Karpas-422 (cell line): ENCODE measurements at regions not wholly inside any gene's neighbourhood (a gene's known extent, or its start where the extent isn't known, plus 50 kb on each side); places are given as distances from the start of the nearest gene placed in this dataset.

Source experiments
- DNase-seq: peaks from one replicate; pipeline ENCODE4 v3.0.0-alpha.2; 2015
- H2AFZ ChIP-seq: fragments of 200-600 bp; sonication (generic); 2 replicates; pipeline ENCODE4 v1.6.1; 2014; ENCODE audit warnings: antibody characterized with exemption, low read length, mixed read lengths
- H3K27ac ChIP-seq: fragments of 200-600 bp; sonication (generic); 2 replicates; pipeline ENCODE4 v1.5.1; 2014; ENCODE audit warnings: mild to moderate bottlenecking, low read length, moderate library complexity
- H3K27me3 ChIP-seq: fragments of 200-600 bp; sonication (generic); 2 replicates; pipeline ENCODE4 v1.6.1; 2014; ENCODE audit warnings: low read length, mixed read lengths
- H3K36me3 ChIP-seq: fragments of 200-600 bp; sonication (generic); 2 replicates; pipeline ENCODE4 v1.6.1; 2014; ENCODE audit warnings: low read length, mixed read lengths; ENCODE audit not compliant: insufficient read depth
- H3K4me1 ChIP-seq: fragments of 200-600 bp; sonication (generic); 2 replicates; pipeline ENCODE4 v1.6.1; 2014; ENCODE audit warnings: mild to moderate bottlenecking, low read length, mixed read lengths
- H3K4me2 ChIP-seq: fragments of 200-600 bp; sonication (generic); 2 replicates; pipeline ENCODE4 v1.6.1; 2014; ENCODE audit warnings: low read length, low read depth, mild to moderate bottlenecking; ENCODE audit not compliant: poor library complexity, severe bottlenecking
- H3K4me3 ChIP-seq: fragments of 200-600 bp; sonication (generic); 2 replicates; pipeline ENCODE4 v1.5.1; 2014; ENCODE audit warnings: mild to moderate bottlenecking, antibody characterized with exemption, low read length, mixed read lengths
- H3K79me2 ChIP-seq: fragments of 200-600 bp; sonication (generic); 2 replicates; pipeline ENCODE4 v1.6.1; 2014; ENCODE audit warnings: mild to moderate bottlenecking, low read length, mixed read lengths
- H3K9ac ChIP-seq: fragments of 200-600 bp; sonication (generic); 2 replicates; pipeline ENCODE4 v1.6.0; 2014; ENCODE audit warnings: low read length
- H3K9me2 ChIP-seq: fragments of 200-600 bp; sonication (generic), shearing (Covaris generic); replicated peaks from 2 replicates; pipeline ENCODE4 v1.6.0; 2014; ENCODE audit warnings: mild to moderate bottlenecking, low read length, moderate library complexity; ENCODE audit not compliant: insufficient read depth
- H3K9me3 ChIP-seq: fragments of 300-700, 200-600 bp; sonication (generic); 2 replicates; pipeline ENCODE4 v1.6.1; 2014; ENCODE audit warnings: low read length, mixed read lengths
- H4K20me1 ChIP-seq: fragments of 200-600 bp; sonication (generic); 2 replicates; pipeline ENCODE4 v1.6.1; 2014; ENCODE audit warnings: mild to moderate bottlenecking, antibody characterized with exemption, low read length, low read depth; ENCODE audit not compliant: insufficient read depth

GRCh38 chr11:80542704-80543103, 1101.9 kb upstream of the TENM4 start:
- no peak overlapping the region for H3K9ac ChIP-seq

GRCh38 chr11:80538040-80538439, 1097.2 kb upstream of the TENM4 start:
- no peak for DNase-seq
- no peaks in the 10 kb centered on the region for H4K20me1 ChIP-seq
- H3K36me3 ChIP-seq, result no peaks in the 10 kb centered on the region
- H2AFZ ChIP-seq, result no peak overlapping the region
- H3K9me2 ChIP-seq, result no peaks in the 10 kb centered on the region; the same call in 1 of the 2 replicates
- H3K9ac ChIP-seq, result no peak overlapping the region
- H3K27ac ChIP-seq, result no peak overlapping the region
- no peaks in the 10 kb centered on the region; the same call in none of the 2 replicates for H3K9me3 ChIP-seq
- no peaks in the 10 kb centered on the region for H3K79me2 ChIP-seq
- no peak overlapping the region for H3K4me3 ChIP-seq
- 0 out of 2 replicates have a peak, but pooled peaks cover 3% of the 10 kb centered on the region for H3K27me3 ChIP-seq
- H3K4me1 ChIP-seq, result no peaks in the 10 kb centered on the region
- no peak overlapping the region for H3K4me2 ChIP-seq

More at GRCh38 chr11:80542704-80543103, 1101.9 kb upstream of the TENM4 start:
- H3K4me3 ChIP-seq, result no peak overlapping the region
- no peaks in the 10 kb centered on the region for H3K79me2 ChIP-seq
- no peaks in the 10 kb centered on the region; the same call in 1 of the 2 replicates for H3K9me2 ChIP-seq
- 0 out of 2 replicates have a peak, but pooled peaks cover 3% of the 10 kb centered on the region for H3K27me3 ChIP-seq
- no peaks in the 10 kb centered on the region for H4K20me1 ChIP-seq
- H3K4me2 ChIP-seq, result no peak overlapping the region
- no peaks in the 10 kb centered on the region; the same call in 1 of the 2 replicates for H3K9me3 ChIP-seq
- H2AFZ ChIP-seq, result no peak overlapping the region
- no peak overlapping the region for H3K27ac ChIP-seq
- DNase-seq, result no peak
- no peaks in the 10 kb centered on the region for H3K4me1 ChIP-seq
- no peaks in the 10 kb centered on the region for H3K36me3 ChIP-seq

- no peaks in the 10 kb centered on the region for H3K79me2 ChIP-seq
- H2AFZ ChIP-seq, result no peak overlapping the region
- no peaks in the 10 kb centered on the region for H3K36me3 ChIP-seq
- H3K4me1 ChIP-seq, result no peaks in the 10 kb centered on the region
- H3K9ac ChIP-seq, result no peak overlapping the region
- H3K27ac ChIP-seq, result no peak overlapping the region
- H3K4me2 ChIP-seq, result no peak overlapping the region
- H4K20me1 ChIP-seq, result no peaks in the 10 kb centered on the region
- H3K4me3 ChIP-seq, result no peak overlapping the region
- no peaks in the 10 kb centered on the region for H3K9me2 ChIP-seq
- no peaks in the 10 kb centered on the region; the same call in none of the 2 replicates for H3K9me3 ChIP-seq
- no peaks in the 10 kb centered on the region for H3K27me3 ChIP-seq
- no peak for DNase-seq
Observed at GRCh38 chr11:80533463-80533862, 1092.6 kb upstream of the TENM4 start.

- Histone ChIP-seq H2AFZ (no peak overlapping the region), H3K79me2 (no peaks in the 10 kb centered on the region), H3K4me2 (no peak overlapping the region), H3K27ac (no peak overlapping the region), H3K9me2 (no peaks in the 10 kb centered on the region), H3K9ac (no peak overlapping the region), H3K4me1 (no peaks in the 10 kb centered on the region), H3K4me3 (no peak overlapping the region), H3K36me3 (no peaks in the 10 kb centered on the region), H4K20me1 (no peaks in the 10 kb centered on the region), H3K9me3 (no peaks in the 10 kb centered on the region; the same call in none of the 2 replicates), H3K27me3 (no peaks in the 10 kb centered on the region)
- DNase-seq, result no peak
Observed at GRCh38 chr11:80532633-80533232, 1091.9 kb upstream of the TENM4 start.

- no peaks in the 10 kb centered on the region; the same call in 1 of the 2 replicates for H3K9me3 ChIP-seq
- H3K36me3 ChIP-seq, result no peaks in the 10 kb centered on the region
- DNase-seq, result no peak
- H3K27ac ChIP-seq, result no peak overlapping the region
- H3K9me2 ChIP-seq, result no peaks in the 10 kb centered on the region
- no peaks in the 10 kb centered on the region for H3K4me1 ChIP-seq
- no peak overlapping the region for H3K9ac ChIP-seq
- H3K4me3 ChIP-seq, result no peak overlapping the region
- no peaks in the 10 kb centered on the region for H3K27me3 ChIP-seq
- no peaks in the 10 kb centered on the region for H3K79me2 ChIP-seq
- H4K20me1 ChIP-seq, result no peaks in the 10 kb centered on the region
- no peak overlapping the region for H3K4me2 ChIP-seq
- H2AFZ ChIP-seq, result no peak overlapping the region
Observed at GRCh38 chr11:80529726-80530125, 1088.9 kb upstream of the TENM4 start.

- no peak for DNase-seq
- no peak overlapping the region for H3K4me3 ChIP-seq
- H4K20me1 ChIP-seq, result no peaks in the 10 kb centered on the region
- no peaks in the 10 kb centered on the region for H3K36me3 ChIP-seq
- H3K9me2 ChIP-seq, result no peaks in the 10 kb centered on the region
- no peak overlapping the region for H2AFZ ChIP-seq
- no peak overlapping the region for H3K9ac ChIP-seq
- no peaks in the 10 kb centered on the region for H3K79me2 ChIP-seq
- no peak overlapping the region for H3K27ac ChIP-seq
- no peak overlapping the region for H3K4me2 ChIP-seq
- H3K9me3 ChIP-seq, result no peaks in the 10 kb centered on the region; the same call in 1 of the 2 replicates
- no peaks in the 10 kb centered on the region for H3K27me3 ChIP-seq
- H3K4me1 ChIP-seq, result no peaks in the 10 kb centered on the region
Observed at GRCh38 chr11:80525663-80526405, 1085.0 kb upstream of the TENM4 start.

GRCh38 chr11:80524349-80524748, 1083.5 kb upstream of the TENM4 start:
- no peaks in the 10 kb centered on the region; the same call in 1 of the 2 replicates for H3K9me3 ChIP-seq
- H3K4me1 ChIP-seq, result no peaks in the 10 kb centered on the region
- no peak overlapping the region for H3K4me2 ChIP-seq
- H3K4me3 ChIP-seq, result no peak overlapping the region
- no peaks in the 10 kb centered on the region for H4K20me1 ChIP-seq
- H2AFZ ChIP-seq, result no peak overlapping the region
- no peak overlapping the region for H3K9ac ChIP-seq
- H3K9me2 ChIP-seq, result no peaks in the 10 kb centered on the region
- no peaks in the 10 kb centered on the region for H3K36me3 ChIP-seq
- no peak overlapping the region for H3K27ac ChIP-seq
- no peaks in the 10 kb centered on the region for H3K79me2 ChIP-seq
- no peak for DNase-seq
- H3K27me3 ChIP-seq, result no peaks in the 10 kb centered on the region

GRCh38 chr11:80523057-80523456, 1082.2 kb upstream of the TENM4 start:
- no peak overlapping the region for H2AFZ ChIP-seq
- H3K27me3 ChIP-seq, result no peaks in the 10 kb centered on the region
- H3K36me3 ChIP-seq, result no peaks in the 10 kb centered on the region

More at GRCh38 chr11:80523057-80523456, 1082.2 kb upstream of the TENM4 start:
- Histone ChIP-seq H3K79me2 (no peaks in the 10 kb centered on the region), H3K9me3 (no peaks in the 10 kb centered on the region; the same call in 1 of the 2 replicates), H3K9ac (no peak overlapping the region), H3K9me2 (no peaks in the 10 kb centered on the region), H3K4me1 (no peaks in the 10 kb centered on the region), H3K4me3 (no peak overlapping the region), H4K20me1 (no peaks in the 10 kb centered on the region), H3K4me2 (no peak overlapping the region), H3K27ac (no peak overlapping the region)
- no peak for DNase-seq
